Right lobe of liver (tissue), 6 donors: ENCODE measurements at regions not wholly inside any gene's neighbourhood (a gene's known extent, or its start where the extent isn't known, plus 50 kb on each side); places are given as distances from the start of the nearest gene placed in this dataset.
"Not testable (repeated sequence)": the region's sequence is repeated elsewhere in the genome, so short reads cannot be mapped to it uniquely, and the experiment has no call there.

Source experiments
- ATAC-seq, 4 donors: fragments of 200-7000 bp; cut with Tn5 transposase; one replicate each; pipeline ENCODE4 v1.9.1; 2020; ENCODE audit warnings: mild to moderate bottlenecking in 4 of 4, moderate library complexity in 4 of 4
- DNase-seq, 3 donors: peaks; one replicate each; pipeline ENCODE4 v3.0.0-alpha.2; 2020
- H3K27ac ChIP-seq, 3 donors: fragments of 200-600 bp; one replicate each; pipeline ENCODE4 v1.8.0; 2022
- H3K27me3 ChIP-seq, 2 donors: fragments of 200-600 bp; one replicate each; pipeline ENCODE4 v1.8.0; 2022
- H3K36me3 ChIP-seq, 4 donors: fragments of 200-600 bp; sonication (generic) in 1 of 4; one replicate each; pipeline versions ENCODE4 v1.5.1 to v1.8.0; 2017 to 2022; ENCODE audit warnings: control low read depth in 1 of 4
- H3K4me1 ChIP-seq, 4 donors: fragments of 200-600 bp; sonication (generic) in 1 of 4; one replicate each; pipeline versions ENCODE4 v1.5.1 to v1.8.0; 2017 to 2022; ENCODE audit warnings: control low read depth in 1 of 4
- H3K4me3 ChIP-seq, 3 donors: fragments of 200-600 bp; one replicate each; pipeline ENCODE4 v1.8.0; 2022
- H3K9me3 ChIP-seq, 4 donors: fragments of 200-600 bp; sonication (generic) in 1 of 4; one replicate each; pipeline versions ENCODE4 v1.5.1 to v1.8.0; 2017 to 2022; ENCODE audit warnings: control low read depth in 1 of 4
- CTCF ChIP-seq, 4 donors: fragments of 200-600 bp in 3 of 4; fragments of 450-650 bp in 1 of 4; IDR thresholded peaks; one replicate each; pipeline versions ENCODE4 v1.5.1 to v1.8.0; 2016 to 2022; ENCODE audit warnings: antibody characterized with exemption in 4 of 4, mild to moderate bottlenecking in 2 of 4
- POLR2A ChIP-seq: fragments of 450-650 bp; IDR thresholded peaks from one replicate; pipeline ENCODE4 v1.6.1; 2017; ENCODE audit warnings: antibody characterized with exemption, mild to moderate bottlenecking
- WGBS: methylation state at CpG from one replicate; pipeline ENCODE4 v1.1.6; 2018; ENCODE audit warnings: low coverage, low lambda C conversion rate; ENCODE audit not compliant: insufficient coverage; ENCODE audit errors: missing lambda C conversion rate; 5-methylcytosine and 5-hydroxymethylcytosine counted together
- intact Hi-C, 2 donors: fragments of 100-400 bp; cut with DNase I; formaldehyde crosslinking; loops; one replicate each; pipeline versions ENCODE4 v1.11.2 to v1.14.1; 2022
- donor health status: DM: no; HTN: yes; CAD: no.
- donor health status: DM: no; HTN: no; CAD: no.
- donor health status: DM: no; HTN: no; CAD: no.
- donor health status: DM: no; HTN: yes; CAD: no.
- donor health status: DM: no; HTN: yes; CAD: no.

DNA sequence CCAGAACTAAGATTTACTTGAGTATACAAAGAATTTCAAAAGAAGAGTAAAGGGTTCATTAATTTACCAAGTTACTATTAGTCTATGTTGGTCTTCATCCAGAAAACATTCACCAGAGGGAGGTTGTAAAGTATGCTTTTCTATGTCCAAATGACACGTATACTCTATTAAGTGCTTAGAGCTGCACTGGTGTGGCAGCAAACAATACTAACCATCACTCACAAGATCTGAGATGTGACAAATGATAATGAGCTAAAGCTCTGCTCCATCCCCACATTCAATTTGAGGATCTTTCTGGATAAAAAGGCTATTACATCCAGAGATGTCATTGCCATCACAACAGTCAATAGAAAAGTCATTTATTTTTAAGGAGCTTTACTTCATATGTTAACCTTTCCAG lies 926.5 kb upstream of the KLHL29 start:
- H3K4me1 ChIP-seq: no peaks in the 10 kb centered on the region
- DNase-seq: no peak
- H3K4me3 ChIP-seq: no peak overlapping the region
- no peak overlapping the region for H3K27ac ChIP-seq
- ATAC-seq: no peak
- intact Hi-C loops: no loop called here
- TF ChIP-seq POLR2A (no peak), CTCF (IDR thresholded peaks at IDR 0.05) (no peak)
- no peaks in the 10 kb centered on the region for H3K9me3 ChIP-seq
- 50% methylated on average over 1 of the region's 1 CpG for WGBS
- H3K27me3 ChIP-seq: no peaks in the 10 kb centered on the region
- no peaks in the 10 kb centered on the region for H3K36me3 ChIP-seq

DNA sequence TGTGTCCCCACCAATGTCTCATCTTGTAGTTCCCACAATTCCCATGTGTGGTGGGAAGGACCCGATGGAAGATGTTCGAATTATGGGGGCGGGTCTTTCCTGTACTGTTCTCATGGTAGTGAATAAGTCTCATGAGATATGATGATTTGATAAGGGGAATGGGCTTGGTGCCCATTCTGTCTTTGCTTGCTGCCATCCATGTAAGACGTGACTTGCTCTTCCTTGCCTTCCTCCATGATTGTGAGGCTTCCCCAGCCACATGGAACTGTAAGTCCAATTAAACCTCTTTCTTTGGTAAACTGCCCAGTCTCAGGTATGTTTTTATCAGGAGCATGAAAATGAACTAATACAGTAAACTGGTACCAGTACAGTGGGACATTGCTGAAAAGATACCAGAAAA lies 909.9 kb upstream of the KLHL29 start:
- H3K4me3 ChIP-seq, H3K9me3 ChIP-seq, DNase-seq, H3K27me3 ChIP-seq, H3K36me3 ChIP-seq, H3K27ac ChIP-seq, intact Hi-C loops, H3K4me1 ChIP-seq, ATAC-seq: not testable (repeated sequence)
- 68% methylated on average over 3 of the region's 4 CpGs for whole genome bisulfite sequencing

GRCh38 chr2:22478329-22478728 lies 906.6 kb upstream of the KLHL29 start:
- no peak for ATAC-seq
- Histone ChIP-seq H3K4me3 (no peak overlapping the region), H3K27me3 (no peaks in the 10 kb centered on the region), H3K9me3 (no peaks in the 10 kb centered on the region), H3K36me3 (no peaks in the 10 kb centered on the region), H3K27ac (no peak overlapping the region), H3K4me1 (no peaks in the 10 kb centered on the region)
- TF ChIP-seq POLR2A: no peak
- no peak for TF ChIP-seq CTCF (IDR thresholded peaks at IDR 0.05)
- 42% methylated on average over 2 of the region's 3 CpGs for WGBS
- intact Hi-C loops: no loop called here
- no peak for DNase-seq

GRCh38 chr2:22481486-22482259 lies 903.3 kb upstream of the KLHL29 start:
- Histone ChIP-seq H3K27me3 (no peaks in the 10 kb centered on the region), H3K4me1 (no peaks in the 10 kb centered on the region), H3K9me3 (no peaks in the 10 kb centered on the region), H3K36me3 (no peaks in the 10 kb centered on the region), H3K4me3 (no peak overlapping the region), H3K27ac (no peak overlapping the region)
- no peak for TF ChIP-seq POLR2A
- no peak for DNase-seq
- 61% methylated on average over 6 of the region's 6 CpGs for WGBS
- no peak for ATAC-seq
- intact Hi-C loops: no loop called here

GRCh38 chr2:22483036-22483435 lies 901.9 kb upstream of the KLHL29 start:
- no peak for ATAC-seq
- 50% methylated on average over 2 of the region's 2 CpGs for WGBS
- Histone ChIP-seq H3K36me3 (no peaks in the 10 kb centered on the region), H3K4me3 (no peak overlapping the region), H3K4me1 (no peaks in the 10 kb centered on the region), H3K27ac (no peak overlapping the region), H3K9me3 (no peaks in the 10 kb centered on the region), H3K27me3 (no peaks in the 10 kb centered on the region)
- intact Hi-C loops: no loop called here
- no peak for DNase-seq
- TF ChIP-seq POLR2A: no peak
- TF ChIP-seq CTCF (IDR thresholded peaks at IDR 0.05): no peak
